ENCODE measurements at regions not wholly inside any gene's neighbourhood (a gene's known extent, or its start where the extent isn't known, plus 50 kb on each side); places are given as distances from the start of the nearest gene placed in this dataset.

- H3K4me1 ChIP-seq (ENCODE audit: control insufficient read depth, extremely low read depth, insufficient read depth, low read length): no peaks in the 10 kb centered on the region
- no peaks in the 10 kb centered on the region for H3K36me3 ChIP-seq (ENCODE audit: control insufficient read depth in 2 of 2, extremely low read depth in 1 of 2, insufficient read depth in 2 of 2, low read length in 2 of 2)
- peaks cover 0 to 2% of the 10 kb centered on the region in 2 experiments for H3K27me3 ChIP-seq (ENCODE audit: control insufficient read depth in 2 of 2, insufficient read depth in 2 of 2, low read length in 2 of 2)
- no peak overlapping the region for H3K9ac ChIP-seq (replicated peaks; ENCODE audit: extremely low read depth, insufficient read depth, low read length)
- CTCF ChIA-PET: interaction anchor here (1.0 to 1.2 kb wide), 2 partner anchors 11 to 20 kb away, joined by 3 read pairs; no protein-coding TSS in a partner anchor
- TF ChIP-seq, protein P1, sequence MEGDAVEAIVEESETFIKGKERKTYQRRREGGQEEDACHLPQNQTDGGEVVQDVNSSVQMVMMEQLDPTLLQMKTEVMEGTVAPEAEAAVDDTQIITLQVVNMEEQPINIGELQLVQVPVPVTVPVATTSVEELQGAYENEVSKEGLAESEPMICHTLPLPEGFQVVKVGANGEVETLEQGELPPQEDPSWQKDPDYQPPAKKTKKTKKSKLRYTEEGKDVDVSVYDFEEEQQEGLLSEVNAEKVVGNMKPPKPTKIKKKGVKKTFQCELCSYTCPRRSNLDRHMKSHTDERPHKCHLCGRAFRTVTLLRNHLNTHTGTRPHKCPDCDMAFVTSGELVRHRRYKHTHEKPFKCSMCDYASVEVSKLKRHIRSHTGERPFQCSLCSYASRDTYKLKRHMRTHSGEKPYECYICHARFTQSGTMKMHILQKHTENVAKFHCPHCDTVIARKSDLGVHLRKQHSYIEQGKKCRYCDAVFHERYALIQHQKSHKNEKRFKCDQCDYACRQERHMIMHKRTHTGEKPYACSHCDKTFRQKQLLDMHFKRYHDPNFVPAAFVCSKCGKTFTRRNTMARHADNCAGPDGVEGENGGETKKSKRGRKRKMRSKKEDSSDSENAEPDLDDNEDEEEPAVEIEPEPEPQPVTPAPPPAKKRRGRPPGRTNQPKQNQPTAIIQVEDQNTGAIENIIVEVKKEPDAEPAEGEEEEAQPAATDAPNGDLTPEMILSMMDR (IDR thresholded peaks at IDR 0.05; ENCODE audit: extremely low read depth in 1 of 2, insufficient read depth in 1 of 2, low read depth in 1 of 2, low read length in 2 of 2): no peak
- TF ChIP-seq POLR2A (IDR thresholded peaks at IDR 0.05; ENCODE audit: low read depth, low read length) (no peak), MYC (IDR thresholded peaks at IDR 0.05; ENCODE audit: low read depth, low read length) (no peak), POLR2AphosphoS5 (IDR thresholded peaks at IDR 0.05; ENCODE audit: insufficient read depth, low read depth, low read length) (no peak), GATA2 (IDR thresholded peaks at IDR 0.05; ENCODE audit: insufficient read depth, insufficient read length, low read depth, low read length) (no peak), JUN (IDR thresholded peaks at IDR 0.05; ENCODE audit: borderline replicate concordance, insufficient read depth, insufficient read length, low read depth) (no peak)
- TF ChIP-seq, protein P2, sequence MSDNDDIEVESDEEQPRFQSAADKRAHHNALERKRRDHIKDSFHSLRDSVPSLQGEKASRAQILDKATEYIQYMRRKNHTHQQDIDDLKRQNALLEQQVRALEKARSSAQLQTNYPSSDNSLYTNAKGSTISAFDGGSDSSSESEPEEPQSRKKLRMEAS (IDR thresholded peaks at IDR 0.05; ENCODE audit: insufficient read depth, insufficient read length): no peak
- H2AFZ ChIP-seq (ENCODE audit: low read depth, low read length): no peak overlapping the region
- no peaks in the 10 kb centered on the region for H3K9me1 ChIP-seq (replicated peaks; ENCODE audit: control insufficient read depth, extremely low read depth, insufficient read depth, low read length)
- no peak for FAIRE-seq
- H3K79me2 ChIP-seq (ENCODE audit: control insufficient read depth, insufficient read depth, low read length): no peaks in the 10 kb centered on the region
- no peak overlapping the region for H3K27ac ChIP-seq (ENCODE audit: insufficient read depth, low read depth, low read length)
- no peaks in the 10 kb centered on the region for H3K9me3 ChIP-seq (replicated peaks; ENCODE audit: control insufficient read depth, insufficient read depth, low read length)
- no peak for DNase-seq (ENCODE audit: low read depth, low spot score)
- no peak overlapping the region for H3K4me2 ChIP-seq (ENCODE audit: insufficient read depth, low read length)
- no TSS peak for BruUV-seq (replicated peaks)
- dilution Hi-C loops (cut with MboI; ENCODE audit: extremely low pct_ligation_motif_present, low sequenced_read_pairs): no loop called here
- H3K4me3 ChIP-seq (replicated peaks in 1 of 3; ENCODE audit: insufficient read depth in 1 of 3, low read depth in 1 of 3, low read length in 3 of 3): no peak overlapping the region
- intact Hi-C loops (cut with micrococcal nuclease): no loop called here
- H4K20me1 ChIP-seq (replicated peaks; ENCODE audit: control insufficient read depth, extremely low read depth, insufficient read depth, low read length): no peaks in the 10 kb centered on the region
- POLR2A ChIA-PET: no interaction called here
Observed at GRCh38 chr18:25493401-25493800, 141.4 kb upstream of the ZNF521 start.
